ENCODE measurements at regions not wholly inside any gene's neighbourhood (a gene's known extent, or its start where the extent isn't known, plus 50 kb on each side); places are given as distances from the start of the nearest gene placed in this dataset.

GRCh38 chr2:82576656-82577055 is 1882.4 kb downstream of the SUCLG1 start (continued):
- TF ChIP-seq ZBTB40 (IDR thresholded peaks at IDR 0.05): no peak
- no peak for TF ChIP-seq ZBTB40 (CRISPR knock-in tag; IDR thresholded peaks at IDR 0.05)
- no peak for TF ChIP-seq MAFK (IDR thresholded peaks at IDR 0.05; ENCODE audit: low read length)
